ENCODE measurements at regions not wholly inside any gene's neighbourhood (a gene's known extent, or its start where the extent isn't known, plus 50 kb on each side); places are given as distances from the start of the nearest gene placed in this dataset.

DNA sequence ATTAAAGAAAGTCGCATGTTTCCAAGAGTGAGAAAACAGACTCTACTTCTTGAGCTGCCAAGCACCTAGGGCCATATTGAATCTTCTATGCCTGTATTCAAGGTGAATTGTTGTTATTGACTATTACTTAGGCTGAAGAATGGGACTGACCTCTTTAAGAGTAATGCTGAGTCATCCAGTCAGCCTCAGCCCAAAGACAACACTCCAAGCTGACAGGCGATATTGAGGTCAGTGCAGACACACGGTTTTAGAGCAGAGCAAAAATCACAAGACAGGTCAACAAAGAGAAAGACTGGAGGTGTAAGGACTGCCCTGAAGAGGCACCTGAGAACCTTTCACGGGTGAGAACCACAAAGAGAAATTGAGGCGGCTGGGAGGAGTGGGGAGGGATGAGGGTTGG, 146.9 kb downstream of the MIS18A start:
- TF ChIP-seq, protein P1, sequence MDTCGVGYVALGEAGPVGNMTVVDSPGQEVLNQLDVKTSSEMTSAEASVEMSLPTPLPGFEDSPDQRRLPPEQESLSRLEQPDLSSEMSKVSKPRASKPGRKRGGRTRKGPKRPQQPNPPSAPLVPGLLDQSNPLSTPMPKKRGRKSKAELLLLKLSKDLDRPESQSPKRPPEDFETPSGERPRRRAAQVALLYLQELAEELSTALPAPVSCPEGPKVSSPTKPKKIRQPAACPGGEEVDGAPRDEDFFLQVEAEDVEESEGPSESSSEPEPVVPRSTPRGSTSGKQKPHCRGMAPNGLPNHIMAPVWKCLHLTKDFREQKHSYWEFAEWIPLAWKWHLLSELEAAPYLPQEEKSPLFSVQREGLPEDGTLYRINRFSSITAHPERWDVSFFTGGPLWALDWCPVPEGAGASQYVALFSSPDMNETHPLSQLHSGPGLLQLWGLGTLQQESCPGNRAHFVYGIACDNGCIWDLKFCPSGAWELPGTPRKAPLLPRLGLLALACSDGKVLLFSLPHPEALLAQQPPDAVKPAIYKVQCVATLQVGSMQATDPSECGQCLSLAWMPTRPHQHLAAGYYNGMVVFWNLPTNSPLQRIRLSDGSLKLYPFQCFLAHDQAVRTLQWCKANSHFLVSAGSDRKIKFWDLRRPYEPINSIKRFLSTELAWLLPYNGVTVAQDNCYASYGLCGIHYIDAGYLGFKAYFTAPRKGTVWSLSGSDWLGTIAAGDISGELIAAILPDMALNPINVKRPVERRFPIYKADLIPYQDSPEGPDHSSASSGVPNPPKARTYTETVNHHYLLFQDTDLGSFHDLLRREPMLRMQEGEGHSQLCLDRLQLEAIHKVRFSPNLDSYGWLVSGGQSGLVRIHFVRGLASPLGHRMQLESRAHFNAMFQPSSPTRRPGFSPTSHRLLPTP (IDR thresholded peaks at IDR 0.05; ENCODE audit: borderline replicate concordance, extremely low read depth, insufficient read length): no peak
- no peak for TF ChIP-seq CEBPB (tag; IDR thresholded peaks at IDR 0.05)
- TF ChIP-seq KAT8 (IDR thresholded peaks at IDR 0.05; ENCODE audit: low read depth): no peak
- TF ChIP-seq, protein P2, sequence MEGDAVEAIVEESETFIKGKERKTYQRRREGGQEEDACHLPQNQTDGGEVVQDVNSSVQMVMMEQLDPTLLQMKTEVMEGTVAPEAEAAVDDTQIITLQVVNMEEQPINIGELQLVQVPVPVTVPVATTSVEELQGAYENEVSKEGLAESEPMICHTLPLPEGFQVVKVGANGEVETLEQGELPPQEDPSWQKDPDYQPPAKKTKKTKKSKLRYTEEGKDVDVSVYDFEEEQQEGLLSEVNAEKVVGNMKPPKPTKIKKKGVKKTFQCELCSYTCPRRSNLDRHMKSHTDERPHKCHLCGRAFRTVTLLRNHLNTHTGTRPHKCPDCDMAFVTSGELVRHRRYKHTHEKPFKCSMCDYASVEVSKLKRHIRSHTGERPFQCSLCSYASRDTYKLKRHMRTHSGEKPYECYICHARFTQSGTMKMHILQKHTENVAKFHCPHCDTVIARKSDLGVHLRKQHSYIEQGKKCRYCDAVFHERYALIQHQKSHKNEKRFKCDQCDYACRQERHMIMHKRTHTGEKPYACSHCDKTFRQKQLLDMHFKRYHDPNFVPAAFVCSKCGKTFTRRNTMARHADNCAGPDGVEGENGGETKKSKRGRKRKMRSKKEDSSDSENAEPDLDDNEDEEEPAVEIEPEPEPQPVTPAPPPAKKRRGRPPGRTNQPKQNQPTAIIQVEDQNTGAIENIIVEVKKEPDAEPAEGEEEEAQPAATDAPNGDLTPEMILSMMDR (IDR thresholded peaks at IDR 0.05 in 2 of 3, conservative IDR thresholded peaks at IDR 0.05 in 1 of 3; ENCODE audit: insufficient read depth in 2 of 3, low read depth in 1 of 3, low read length in 3 of 3): no peak
- no peak for TF ChIP-seq SMARCC2 (IDR thresholded peaks at IDR 0.05; ENCODE audit: low read depth)
- TF ChIP-seq STAG1 (CRISPR knock-in tag; IDR thresholded peaks at IDR 0.05; ENCODE audit: borderline replicate concordance): no peak
- TF ChIP-seq, protein P3, sequence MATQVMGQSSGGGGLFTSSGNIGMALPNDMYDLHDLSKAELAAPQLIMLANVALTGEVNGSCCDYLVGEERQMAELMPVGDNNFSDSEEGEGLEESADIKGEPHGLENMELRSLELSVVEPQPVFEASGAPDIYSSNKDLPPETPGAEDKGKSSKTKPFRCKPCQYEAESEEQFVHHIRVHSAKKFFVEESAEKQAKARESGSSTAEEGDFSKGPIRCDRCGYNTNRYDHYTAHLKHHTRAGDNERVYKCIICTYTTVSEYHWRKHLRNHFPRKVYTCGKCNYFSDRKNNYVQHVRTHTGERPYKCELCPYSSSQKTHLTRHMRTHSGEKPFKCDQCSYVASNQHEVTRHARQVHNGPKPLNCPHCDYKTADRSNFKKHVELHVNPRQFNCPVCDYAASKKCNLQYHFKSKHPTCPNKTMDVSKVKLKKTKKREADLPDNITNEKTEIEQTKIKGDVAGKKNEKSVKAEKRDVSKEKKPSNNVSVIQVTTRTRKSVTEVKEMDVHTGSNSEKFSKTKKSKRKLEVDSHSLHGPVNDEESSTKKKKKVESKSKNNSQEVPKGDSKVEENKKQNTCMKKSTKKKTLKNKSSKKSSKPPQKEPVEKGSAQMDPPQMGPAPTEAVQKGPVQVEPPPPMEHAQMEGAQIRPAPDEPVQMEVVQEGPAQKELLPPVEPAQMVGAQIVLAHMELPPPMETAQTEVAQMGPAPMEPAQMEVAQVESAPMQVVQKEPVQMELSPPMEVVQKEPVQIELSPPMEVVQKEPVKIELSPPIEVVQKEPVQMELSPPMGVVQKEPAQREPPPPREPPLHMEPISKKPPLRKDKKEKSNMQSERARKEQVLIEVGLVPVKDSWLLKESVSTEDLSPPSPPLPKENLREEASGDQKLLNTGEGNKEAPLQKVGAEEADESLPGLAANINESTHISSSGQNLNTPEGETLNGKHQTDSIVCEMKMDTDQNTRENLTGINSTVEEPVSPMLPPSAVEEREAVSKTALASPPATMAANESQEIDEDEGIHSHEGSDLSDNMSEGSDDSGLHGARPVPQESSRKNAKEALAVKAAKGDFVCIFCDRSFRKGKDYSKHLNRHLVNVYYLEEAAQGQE (IDR thresholded peaks at IDR 0.05; ENCODE audit: borderline replicate concordance): no peak
- TF ChIP-seq, protein P3 (CRISPR knock-in tag; IDR thresholded peaks at IDR 0.05; ENCODE audit: low read depth): no peak
- no peak for TF ChIP-seq NR3C1 (CRISPR knock-in tag; IDR thresholded peaks at IDR 0.05)
